SU-DHL-6 (cell line): ENCODE measurements at regions not wholly inside any gene's neighbourhood (a gene's known extent, or its start where the extent isn't known, plus 50 kb on each side); places are given as distances from the start of the nearest gene placed in this dataset.
"Not testable (repeated sequence)": the region's sequence is repeated elsewhere in the genome, so short reads cannot be mapped to it uniquely, and the experiment has no call there.

Experiments used
- EZH2phosphoT487 ChIP-seq: fragments of 200-600 bp; sonication (generic), shearing (Covaris generic); conservative IDR thresholded peaks from 2 replicates; pipeline ENCODE4 v1.6.1; 2018; ENCODE audit warnings: mild to moderate bottlenecking, antibody characterized with exemption, low read length, moderate library complexity, mixed read lengths
- TF ChIP-seq, protein P1 (sequence below): fragments of 200-600 bp; sonication (generic); IDR thresholded peaks from one replicate; pipeline ENCODE4 v1.5.1; 2017; ENCODE audit warnings: antibody characterized with exemption, mild to moderate bottlenecking, low read length, moderate library complexity; ENCODE audit not compliant: insufficient read depth, poor library complexity, severe bottlenecking

DNA sequence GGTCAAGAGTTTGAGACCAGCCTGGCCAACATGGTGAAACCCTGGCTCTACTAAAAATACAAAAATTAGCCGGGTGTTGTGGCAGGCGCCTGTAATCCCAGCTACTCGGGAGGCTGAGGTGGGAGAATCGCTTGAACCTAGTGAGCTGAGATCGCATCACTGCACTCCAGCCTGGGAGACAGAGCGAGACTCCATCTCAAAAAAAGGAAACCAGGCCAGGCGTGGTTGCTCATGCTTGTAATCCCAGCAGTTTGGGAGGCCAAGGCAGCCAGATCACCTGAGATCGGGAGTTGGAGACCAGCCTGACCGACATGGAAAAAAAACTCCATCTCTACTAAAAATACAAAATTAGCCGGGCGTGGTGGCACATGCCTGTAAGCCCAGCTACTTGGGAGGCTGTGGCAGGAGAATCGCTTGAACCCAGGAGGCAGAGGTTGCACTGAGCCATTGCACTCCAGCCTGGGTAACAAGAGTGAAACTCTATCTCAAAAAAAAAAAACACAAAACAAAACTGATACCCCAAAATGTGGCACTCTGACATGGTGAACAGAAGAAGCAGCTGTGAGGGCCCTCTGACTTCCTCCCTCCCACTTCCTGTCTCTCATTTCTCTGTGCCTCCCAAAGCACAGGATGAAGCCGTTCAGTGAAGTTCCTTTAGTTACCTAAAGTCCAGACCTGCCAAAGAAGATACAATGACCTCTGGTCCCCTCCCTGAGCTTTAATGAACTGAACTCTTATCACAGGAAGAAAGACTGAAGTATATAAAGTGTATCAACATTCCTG, 93.2 kb upstream of the GRIN2A start:
- TF ChIP-seq, protein P1, sequence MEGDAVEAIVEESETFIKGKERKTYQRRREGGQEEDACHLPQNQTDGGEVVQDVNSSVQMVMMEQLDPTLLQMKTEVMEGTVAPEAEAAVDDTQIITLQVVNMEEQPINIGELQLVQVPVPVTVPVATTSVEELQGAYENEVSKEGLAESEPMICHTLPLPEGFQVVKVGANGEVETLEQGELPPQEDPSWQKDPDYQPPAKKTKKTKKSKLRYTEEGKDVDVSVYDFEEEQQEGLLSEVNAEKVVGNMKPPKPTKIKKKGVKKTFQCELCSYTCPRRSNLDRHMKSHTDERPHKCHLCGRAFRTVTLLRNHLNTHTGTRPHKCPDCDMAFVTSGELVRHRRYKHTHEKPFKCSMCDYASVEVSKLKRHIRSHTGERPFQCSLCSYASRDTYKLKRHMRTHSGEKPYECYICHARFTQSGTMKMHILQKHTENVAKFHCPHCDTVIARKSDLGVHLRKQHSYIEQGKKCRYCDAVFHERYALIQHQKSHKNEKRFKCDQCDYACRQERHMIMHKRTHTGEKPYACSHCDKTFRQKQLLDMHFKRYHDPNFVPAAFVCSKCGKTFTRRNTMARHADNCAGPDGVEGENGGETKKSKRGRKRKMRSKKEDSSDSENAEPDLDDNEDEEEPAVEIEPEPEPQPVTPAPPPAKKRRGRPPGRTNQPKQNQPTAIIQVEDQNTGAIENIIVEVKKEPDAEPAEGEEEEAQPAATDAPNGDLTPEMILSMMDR, result not testable (repeated sequence)
- not testable (repeated sequence) for TF ChIP-seq EZH2phosphoT487
